WTC11 (cell line): ENCODE measurements at regions not wholly inside any gene's neighbourhood (a gene's known extent, or its start where the extent isn't known, plus 50 kb on each side); places are given as distances from the start of the nearest gene placed in this dataset.

Source experiments
- CREM ChIP-seq: sonication (generic); formaldehyde crosslinking; IDR thresholded peaks from 2 replicates; pipeline ENCODE4 v1.8.1; 2022; ENCODE audit warnings: mild to moderate bottlenecking, missing genetic modification reagents, moderate library complexity
- FOXK1 ChIP-seq: sonication (generic); formaldehyde crosslinking; IDR thresholded peaks from 2 replicates; pipeline ENCODE4 v1.8.0; 2022; ENCODE audit warnings: mild to moderate bottlenecking, moderate library complexity, missing genetic modification reagents
- JUN ChIP-seq: sonication (generic); formaldehyde crosslinking; IDR thresholded peaks from 2 replicates; pipeline ENCODE4 v1.8.0; 2023; ENCODE audit warnings: mild to moderate bottlenecking, missing genetic modification reagents
- NR1H2 ChIP-seq: sonication (generic); formaldehyde crosslinking; IDR thresholded peaks from 2 replicates; pipeline ENCODE4 v1.9.0; 2021; ENCODE audit warnings: mild to moderate bottlenecking, moderate library complexity, missing genetic modification reagents
- ZNF512 ChIP-seq: sonication (generic); formaldehyde crosslinking; IDR thresholded peaks from 2 replicates; pipeline ENCODE4 v1.8.1; 2022; ENCODE audit warnings: missing genetic modification reagents, borderline replicate concordance
- ZSCAN18 ChIP-seq: fragments of 250-450 bp; sonication (Bioruptor Pico); IDR thresholded peaks from 2 replicates; pipeline ENCODE4 v2.1.2; 2022; ENCODE audit warnings: mild to moderate bottlenecking, moderate library complexity
- TF ChIP-seq, protein P1 (sequence below): fragments of 200-600 bp; IDR thresholded peaks from 2 replicates; pipeline ENCODE4 v1.8.0; 2022; ENCODE audit warnings: antibody characterized with exemption

DNA sequence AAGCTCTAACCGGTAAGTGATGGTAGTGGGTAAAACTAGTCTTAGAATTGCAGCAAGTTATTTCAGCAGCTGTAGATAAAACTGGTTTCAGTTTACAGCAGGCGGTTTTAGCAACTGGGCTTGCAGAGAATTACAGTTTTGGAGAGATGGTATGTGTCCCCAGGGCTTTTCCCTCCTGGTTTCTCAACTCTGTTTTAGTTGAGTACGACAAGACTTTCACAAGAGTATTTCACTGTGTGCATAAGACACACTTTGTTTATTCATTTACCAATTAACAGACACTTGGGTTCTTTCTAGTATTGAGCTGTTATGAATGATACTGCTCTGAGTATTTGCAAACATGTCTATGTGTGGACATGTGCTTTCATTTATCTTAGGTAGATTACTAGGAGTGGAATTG, 65.6 kb upstream of the RFX8 start:
- TF ChIP-seq, protein P1, sequence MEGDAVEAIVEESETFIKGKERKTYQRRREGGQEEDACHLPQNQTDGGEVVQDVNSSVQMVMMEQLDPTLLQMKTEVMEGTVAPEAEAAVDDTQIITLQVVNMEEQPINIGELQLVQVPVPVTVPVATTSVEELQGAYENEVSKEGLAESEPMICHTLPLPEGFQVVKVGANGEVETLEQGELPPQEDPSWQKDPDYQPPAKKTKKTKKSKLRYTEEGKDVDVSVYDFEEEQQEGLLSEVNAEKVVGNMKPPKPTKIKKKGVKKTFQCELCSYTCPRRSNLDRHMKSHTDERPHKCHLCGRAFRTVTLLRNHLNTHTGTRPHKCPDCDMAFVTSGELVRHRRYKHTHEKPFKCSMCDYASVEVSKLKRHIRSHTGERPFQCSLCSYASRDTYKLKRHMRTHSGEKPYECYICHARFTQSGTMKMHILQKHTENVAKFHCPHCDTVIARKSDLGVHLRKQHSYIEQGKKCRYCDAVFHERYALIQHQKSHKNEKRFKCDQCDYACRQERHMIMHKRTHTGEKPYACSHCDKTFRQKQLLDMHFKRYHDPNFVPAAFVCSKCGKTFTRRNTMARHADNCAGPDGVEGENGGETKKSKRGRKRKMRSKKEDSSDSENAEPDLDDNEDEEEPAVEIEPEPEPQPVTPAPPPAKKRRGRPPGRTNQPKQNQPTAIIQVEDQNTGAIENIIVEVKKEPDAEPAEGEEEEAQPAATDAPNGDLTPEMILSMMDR: no peak
- TF ChIP-seq ZNF512 (CRISPR knock-in tag) (no peak), FOXK1 (CRISPR knock-in tag) (no peak), CREM (CRISPR knock-in tag) (no peak), JUN (CRISPR knock-in tag) (no peak), ZSCAN18 (no peak), NR1H2 (CRISPR knock-in tag) (no peak)
